Stimulated activated CD8-positive, alpha-beta memory T cell treated with anti-CD3 and anti-CD28 coated beads, Interleukin-4, amount 100 ng/mL, for 4 hours (primary cell): ENCODE measurements at regions not wholly inside any gene's neighbourhood (a gene's known extent, or its start where the extent isn't known, plus 50 kb on each side); places are given as distances from the start of the nearest gene placed in this dataset.
"Not testable (repeated sequence)": the region's sequence is repeated elsewhere in the genome, so short reads cannot be mapped to it uniquely, and the experiment has no call there.

Experiments used
- DNase-seq, 2 donors: peaks; one replicate each; pipeline ENCODE4 v3.0.0-alpha.2; 2020; ENCODE audit warnings: low read depth in 2 of 2, low spot score in 1 of 2

DNA sequence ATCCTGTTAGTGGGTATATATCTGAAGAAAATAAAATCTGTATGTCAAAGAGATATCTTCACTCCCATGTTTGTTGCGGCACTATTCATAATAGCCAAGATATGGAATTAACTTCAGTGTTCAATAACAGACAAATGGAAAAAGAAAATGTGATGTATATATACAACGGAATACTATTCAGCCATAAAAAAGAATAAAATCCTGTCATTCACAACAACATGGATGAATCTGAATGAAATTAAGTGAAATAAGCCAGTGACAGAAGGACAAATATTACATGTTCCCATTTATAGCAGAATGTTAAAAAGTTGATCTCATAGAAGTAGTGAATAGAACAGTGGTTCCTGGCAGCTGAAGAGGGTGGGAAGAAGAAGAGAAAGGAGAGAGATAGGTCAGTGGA lies 239.1 kb upstream of the RUNX1 start:
- DNase-seq = no peak

DNA sequence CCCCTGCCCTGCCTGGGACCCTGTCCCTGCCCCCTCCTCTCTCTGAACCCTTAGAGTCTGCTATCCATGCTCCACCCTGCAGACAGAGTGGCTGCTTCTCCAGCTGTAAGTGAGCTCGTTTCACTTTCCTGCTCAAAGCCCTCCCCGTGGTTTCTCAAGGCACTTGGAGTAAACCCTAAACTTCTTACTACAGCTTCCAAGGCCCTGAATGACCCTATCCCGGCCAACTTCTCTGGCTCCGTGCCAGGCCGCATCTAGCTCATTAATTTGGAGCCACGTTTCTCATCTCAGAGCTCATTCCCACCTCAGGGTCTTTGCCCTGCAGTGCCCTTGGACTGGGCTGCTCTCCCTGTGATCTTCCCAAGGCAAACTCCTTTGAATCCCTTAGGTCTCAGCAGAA lies 235.1 kb upstream of the RUNX1 start:
- DNase-seq = no peak

DNA sequence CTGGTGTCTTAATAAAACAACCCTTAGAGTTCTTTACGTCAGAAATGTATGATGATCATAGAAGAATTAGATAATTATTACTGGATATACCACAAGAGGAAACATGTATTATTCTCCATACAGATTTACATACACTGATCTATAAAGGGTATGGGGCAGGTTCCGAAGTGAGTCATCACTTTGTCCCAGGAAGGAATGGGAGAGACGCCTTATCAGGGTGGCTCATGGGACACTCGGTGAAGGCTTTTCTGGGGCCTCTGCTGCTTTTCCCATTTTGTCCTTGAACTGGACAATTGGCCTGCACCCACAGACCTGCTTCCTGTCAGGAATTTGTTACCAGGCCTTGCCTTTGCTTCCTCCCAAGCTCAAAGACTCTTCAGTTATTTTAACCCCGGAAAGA lies 233.8 kb upstream of the RUNX1 start:
- no peak for DNase-seq

DNA sequence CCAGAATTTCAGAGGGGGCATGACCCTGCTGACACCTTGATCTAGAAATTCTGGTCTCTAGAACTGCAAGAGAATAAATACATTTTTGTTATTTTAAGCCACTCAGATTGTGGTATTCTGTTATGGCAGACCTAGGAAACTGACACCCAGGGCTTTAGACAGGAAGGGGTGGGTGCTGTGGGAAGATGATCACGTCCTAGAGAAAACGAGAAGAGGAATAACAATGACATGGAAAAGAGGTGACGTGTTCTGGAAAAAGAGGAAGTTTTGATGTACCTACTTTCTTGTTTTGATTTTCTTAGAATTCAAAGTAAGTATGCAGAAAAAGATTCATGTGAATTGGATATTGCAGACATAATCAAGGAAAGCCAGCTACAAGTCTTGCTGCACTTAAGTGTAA lies 232.9 kb upstream of the RUNX1 start:
- no peak for DNase-seq

DNA sequence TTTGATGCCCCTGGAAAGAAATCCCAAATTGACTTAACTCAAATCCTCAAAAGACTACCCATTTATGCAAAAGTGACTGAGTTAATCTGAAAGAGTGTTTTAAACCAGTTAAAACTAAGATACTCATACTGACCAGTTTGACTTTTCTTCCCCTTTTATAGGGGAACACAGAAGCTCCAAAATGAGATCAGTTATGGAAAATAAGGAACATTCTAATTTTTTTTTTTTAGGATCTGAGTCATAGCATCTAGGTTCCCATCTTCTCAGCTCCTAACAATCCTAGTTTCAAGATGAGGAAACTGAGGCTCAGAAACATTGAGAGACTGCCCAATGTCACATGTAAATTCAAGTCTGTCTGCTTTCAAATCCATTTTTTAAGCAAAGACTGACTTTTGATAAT lies 231.1 kb upstream of the RUNX1 start:
- DNase-seq = no peak

DNA sequence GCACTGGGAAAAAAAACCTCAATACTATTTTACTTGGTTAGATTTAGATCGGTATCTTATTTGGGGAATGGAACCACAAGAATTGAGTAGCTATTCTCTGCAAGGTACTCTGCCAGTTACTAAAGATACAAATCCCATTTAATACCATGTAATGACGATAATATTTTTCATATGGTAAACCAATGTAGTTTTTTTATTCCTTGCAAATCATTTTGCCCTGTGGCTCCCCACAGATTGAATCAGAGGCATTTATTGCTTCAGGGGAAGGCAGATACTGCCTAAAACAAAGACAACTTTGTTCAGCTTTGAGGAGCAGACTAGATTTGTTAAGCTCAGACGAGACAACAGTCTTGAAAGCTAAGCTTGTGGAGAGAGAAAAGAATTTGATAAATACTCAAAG lies 226.7 kb upstream of the RUNX1 start:
- no peak for DNase-seq

DNA sequence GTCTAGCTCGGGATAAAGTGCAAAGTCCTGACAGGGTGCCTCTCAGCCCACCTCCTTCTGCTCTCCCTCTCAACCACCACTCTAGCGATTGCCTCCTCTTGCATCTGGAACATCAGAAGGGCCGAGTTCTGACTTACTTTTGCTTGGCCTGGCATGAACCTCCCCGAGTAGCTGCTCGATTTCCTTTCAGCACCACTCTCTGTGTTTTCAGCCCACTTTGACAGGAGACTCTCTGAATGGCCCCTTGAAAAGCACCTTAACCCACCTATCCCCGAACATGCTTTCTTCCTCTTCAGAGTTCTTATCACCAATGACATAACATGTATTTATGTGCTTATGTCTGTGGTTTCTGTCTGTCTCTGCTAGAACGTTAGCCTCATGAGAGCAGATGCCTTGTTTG lies 225.8 kb upstream of the RUNX1 start:
- DNase-seq = no peak

DNA sequence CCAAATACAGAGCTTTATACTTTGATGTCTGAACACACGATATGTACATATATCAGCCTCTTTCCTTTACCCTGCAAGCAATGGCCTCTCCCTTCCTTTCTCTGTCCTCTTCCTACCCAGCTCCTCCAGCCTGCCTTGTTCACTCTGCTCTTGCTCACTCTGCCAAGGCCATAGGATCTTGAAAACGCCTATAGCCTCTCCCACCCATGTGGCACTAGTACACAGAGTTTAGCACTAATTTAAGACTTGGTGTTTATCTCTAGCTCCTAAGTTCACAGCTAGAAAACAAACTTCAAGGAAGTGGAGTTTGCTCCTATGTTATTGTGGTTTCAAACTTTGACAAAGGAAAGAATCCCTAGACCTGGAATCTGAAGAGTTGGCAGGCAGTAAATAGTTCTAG lies 225.0 kb upstream of the RUNX1 start:
- DNase-seq = no peak

DNA sequence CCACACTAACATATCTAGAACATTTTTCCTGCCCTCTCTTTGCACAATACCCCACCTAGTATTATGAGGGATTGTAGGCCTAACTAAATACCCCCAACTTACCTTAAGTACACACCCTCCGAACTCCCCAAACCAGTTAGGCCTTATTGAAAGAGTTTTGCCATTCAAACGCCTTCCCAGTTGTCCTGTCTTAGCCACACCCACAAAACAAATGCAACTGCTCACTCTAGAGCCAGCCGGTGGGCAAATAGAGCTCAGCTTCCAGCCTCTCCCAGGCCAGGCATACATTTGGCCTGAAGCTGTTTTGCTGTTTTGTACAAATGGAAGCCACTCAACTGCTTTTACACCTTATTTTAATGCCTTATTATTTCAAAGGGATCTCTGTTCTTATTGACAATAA lies 224.2 kb upstream of the RUNX1 start:
- no peak for DNase-seq

DNA sequence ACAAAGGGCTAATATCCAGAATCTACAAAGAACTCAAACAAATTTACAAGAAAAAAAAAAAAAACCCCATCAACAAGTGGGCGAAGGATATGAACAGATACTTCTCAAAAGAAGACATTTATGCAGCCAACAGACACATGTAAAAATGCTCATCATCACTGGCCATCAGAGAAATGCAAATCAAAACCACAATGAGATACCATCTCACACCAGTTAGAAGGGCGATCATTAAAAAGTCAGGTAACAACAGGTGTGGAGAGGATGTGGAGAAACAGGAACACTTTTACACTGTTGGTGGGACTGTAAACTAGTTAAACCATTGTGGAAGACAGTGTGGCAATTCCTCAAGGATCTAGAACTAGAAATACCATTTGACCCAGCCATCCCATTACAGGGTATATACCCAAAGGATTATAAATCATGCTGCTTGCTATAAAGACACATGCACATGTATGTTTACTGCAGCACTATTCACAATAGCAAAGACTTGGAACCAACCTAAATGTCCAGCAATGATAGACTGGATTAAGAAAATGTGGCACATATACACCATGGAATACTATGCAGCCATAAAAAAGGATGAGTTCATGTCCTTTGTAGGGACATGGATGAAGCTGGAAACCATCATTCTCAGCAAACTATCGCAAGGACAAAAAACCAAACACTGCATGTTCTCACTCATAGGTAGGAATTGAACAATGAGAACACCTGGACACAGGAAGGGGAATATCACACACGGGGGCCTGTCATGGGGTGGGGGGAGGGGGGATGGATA lies 222.4 kb upstream of the RUNX1 start:
- not testable (repeated sequence) for DNase-seq

DNA sequence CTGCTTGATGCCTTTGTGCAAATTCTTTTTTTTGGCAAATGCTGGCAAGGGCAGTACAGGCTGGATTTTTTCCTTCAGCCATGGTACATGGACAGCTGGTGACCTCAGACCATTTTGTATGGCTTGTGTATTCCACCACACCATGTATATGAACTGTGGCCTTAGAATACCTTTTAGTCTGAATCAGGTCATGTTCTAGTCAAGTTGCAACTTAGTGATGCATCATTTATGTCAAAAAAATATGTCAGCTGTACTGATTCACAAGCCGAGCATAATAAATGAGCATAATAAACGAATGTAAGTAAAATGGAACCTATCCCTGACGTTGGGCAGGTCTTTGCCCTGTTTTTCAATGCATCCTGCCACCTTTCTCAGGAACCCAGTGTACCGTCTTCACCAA lies 219.7 kb upstream of the RUNX1 start:
- no peak for DNase-seq

DNA sequence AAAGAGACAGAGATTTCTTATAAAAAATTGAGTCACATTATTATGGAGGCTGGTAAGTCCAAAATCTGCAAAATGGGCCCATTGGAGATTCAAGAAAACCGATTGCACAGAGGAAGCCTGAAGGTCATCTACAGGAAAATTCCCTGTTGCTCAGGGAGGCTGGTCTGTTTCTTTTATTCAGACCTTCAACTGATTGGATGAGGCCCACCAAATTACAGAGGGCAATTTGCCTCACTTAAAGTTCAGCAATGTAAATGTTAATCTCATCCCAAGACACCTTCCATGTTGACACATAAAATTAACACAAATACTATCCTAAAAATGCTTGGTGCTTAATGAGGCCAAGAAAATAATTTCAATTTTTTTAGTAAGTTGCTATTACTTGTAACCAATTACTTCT lies 219.2 kb upstream of the RUNX1 start:
- no peak for DNase-seq

DNA sequence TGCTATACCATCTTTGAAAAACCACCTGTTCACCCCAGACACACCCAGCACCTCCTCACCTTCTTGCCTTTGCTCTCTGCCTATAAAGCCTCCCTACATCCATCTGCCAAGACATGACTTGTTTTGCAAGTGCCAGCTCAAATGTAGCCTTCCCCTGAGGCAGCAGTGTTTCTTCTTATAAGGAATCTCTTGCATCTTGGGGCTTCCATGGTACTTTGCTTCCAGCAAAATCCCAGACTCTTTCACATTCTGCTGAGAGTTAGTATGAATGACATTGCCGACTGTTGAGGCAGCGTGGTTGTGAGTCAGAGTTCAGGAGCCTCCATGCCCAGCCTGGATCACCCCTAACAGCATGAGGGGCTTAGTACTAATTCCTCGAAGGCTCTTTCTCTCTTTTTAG lies 217.4 kb upstream of the RUNX1 start:
- no peak for DNase-seq

DNA sequence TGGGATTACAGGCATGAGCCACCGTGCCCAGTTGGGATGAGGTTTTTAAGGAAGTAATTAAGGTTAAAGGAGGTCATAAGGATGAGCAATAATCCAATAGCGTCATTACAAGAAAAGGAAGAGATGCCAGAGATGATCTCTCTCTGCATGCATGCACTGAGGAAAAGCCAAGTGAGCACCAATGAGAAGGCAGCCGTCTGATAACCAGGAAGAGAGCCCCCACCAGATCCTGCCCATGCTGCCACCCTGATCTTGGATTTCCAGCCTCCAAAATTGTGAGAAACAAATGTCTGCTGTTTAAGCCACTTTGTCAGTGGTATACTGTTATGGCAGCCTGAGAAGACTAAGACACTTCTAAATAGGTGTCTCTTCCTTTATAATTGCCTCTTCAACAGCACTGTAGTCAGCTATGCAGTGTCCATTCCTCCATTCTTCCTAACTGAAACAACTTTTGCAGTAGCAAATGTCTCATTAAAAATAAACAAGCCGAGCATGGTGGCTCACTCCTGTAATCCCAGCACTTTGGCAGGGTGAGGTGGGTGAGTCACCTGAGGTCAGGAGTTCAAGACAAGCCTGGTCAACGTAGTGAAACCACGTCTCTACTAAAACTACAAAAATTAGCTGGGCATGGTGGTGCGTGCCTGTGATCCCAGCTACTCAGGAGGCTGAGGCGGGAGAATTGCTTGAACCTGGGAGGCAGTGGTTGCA lies 216.2 kb upstream of the RUNX1 start:
- DNase-seq = no peak

DNA sequence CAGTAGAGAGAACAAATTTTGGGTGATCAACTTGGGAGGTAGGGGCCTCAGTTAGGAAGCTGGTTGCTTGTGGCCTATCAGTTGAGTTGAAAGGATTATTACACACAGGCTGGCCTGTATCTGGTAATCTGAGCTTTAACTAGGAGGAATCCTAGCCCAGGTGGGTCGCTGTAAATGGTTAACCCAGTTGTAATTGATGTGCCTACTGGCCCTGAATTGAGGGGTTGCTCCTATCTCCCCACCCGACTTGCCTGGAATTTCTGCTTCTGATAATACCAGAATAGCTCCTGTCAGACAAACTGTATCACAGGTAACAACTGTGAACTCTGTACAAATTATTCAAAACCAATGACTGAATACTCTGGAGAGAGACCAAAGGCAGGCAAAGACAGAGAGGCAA lies 210.4 kb upstream of the RUNX1 start:
- no peak for DNase-seq

DNA sequence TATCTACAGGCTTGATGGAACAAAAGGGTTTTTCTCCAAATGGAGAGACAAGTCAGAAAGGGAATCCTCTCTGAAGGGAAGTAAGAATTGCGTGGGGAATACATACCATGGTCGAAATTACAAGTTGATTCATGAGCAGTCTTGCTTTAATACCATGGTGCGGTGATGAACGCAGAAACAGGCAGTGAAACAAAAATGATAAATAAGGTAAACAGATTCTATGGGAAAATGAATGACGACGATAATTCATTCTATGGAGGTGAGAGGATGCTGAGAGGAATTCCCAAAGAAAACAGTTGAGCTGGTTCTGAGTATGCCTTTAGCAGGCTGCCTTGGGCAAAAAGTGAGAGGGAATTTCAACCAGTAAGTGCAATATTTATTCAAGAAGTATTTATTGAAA lies 209.4 kb upstream of the RUNX1 start:
- DNase-seq = no peak

DNA sequence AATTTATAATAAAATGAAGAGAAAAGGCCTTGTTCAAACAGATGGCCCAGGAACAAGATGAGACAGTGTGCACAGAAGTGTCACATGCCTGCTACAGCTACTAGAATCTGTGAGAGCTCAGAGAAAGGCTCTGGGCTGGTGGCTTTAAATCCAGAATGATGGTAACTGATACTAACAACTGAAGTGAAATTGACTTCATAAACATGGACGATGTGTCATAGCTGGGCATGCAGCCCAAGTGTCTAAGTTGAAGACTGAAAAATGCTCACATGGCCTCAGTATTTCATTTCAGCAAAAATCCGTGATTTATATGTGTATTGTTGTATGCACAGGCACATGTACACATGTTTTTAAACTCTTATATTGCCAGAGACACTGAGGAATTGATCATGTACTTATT lies 208.3 kb upstream of the RUNX1 start:
- DNase-seq = no peak

DNA sequence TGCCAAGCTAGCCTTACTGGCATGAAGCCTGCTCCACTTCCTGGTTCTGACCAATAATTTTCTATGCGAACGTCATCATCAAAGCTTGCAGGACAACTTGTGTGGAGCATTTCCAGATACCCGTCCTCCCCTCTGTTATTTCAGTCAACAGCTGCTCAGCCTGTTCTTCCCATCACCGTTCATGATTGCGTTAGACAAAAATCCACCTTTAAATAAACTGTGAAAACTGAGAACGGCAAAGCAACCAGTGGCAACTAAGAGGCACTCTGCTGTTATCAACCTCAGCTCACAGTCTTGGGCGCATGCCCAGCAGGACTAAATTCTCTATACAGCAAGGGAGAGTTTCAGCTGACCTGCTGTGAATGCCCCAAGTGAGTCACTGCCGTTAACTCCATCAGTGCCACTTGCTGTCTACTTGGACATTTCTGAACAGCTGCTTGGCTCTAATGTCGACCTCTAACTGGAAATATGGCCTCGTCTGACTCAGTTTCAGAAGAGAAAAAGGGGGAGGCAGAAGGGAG lies 207.4 kb upstream of the RUNX1 start:
- DNase-seq = no peak

DNA sequence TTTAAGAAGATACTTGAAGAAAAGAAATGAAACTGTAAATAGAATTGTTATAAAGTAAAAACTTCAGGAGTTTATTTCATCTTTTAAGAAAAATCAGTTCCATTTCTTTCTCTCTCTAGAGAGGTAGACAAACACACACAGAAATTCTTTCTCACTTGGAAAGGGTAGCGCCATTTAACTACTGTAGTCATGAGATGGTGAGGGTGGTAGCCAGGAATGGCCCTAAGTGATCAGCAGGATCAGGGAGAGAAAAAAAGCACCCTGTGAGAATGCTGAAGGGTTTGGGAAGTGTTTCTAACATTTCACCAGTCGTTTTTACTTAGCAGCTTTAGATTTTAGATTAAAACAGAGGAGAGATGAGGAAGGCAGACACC lies 205.7 kb upstream of the RUNX1 start:
- no peak for DNase-seq

DNA sequence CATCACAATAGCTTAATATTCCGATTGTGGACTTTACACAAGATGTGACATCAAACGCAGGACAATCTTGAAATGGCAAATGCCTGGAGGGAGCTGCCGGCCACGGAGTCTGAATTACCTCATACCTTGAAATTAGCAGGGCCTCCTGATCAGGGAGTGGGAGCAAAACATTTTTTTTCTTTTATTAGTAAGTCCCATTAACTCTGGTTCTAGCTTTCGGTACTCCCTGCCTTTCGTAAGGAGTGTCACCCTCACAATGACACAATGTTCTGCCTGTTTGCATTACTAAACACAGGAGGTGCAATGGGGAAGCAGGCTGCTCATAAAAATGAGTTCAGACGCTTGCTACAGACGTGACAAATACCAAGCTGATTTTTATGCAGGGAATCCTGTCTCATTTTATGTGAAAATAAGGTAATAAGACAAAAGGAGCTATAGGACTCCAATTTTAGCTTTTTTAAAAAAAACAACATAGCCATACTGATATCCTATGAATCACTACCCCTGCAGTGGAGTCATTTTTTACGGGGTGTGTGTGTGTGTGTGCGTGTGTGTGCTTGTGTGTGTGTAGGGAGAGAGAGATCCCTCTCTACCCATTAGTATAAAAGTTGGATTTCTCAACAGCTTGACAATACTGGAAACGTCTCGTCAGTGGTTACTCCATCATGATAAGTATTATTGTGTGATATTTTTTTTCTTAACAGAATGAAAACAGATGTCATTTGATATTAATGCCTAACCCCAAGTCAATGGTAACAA lies 205.1 kb upstream of the RUNX1 start:
- DNase-seq = no peak

DNA sequence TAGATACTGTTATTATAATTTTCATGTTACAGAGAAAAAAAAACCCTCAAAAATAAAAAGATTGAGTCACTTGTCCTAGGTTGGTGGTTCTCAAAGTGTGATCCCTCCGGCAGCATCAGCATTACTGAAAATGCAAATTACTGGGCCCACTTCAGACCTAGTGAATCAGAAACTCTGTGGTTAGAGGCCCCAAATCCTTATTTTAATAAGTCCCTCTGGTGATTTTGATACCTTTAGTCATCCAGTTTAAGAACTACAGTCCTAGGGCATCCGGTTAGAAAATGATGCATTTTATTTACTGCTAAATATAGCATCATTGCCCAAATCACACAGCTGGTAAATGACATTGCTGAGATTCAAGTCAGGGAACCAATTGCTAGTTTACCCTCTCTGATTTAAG lies 203.7 kb upstream of the RUNX1 start:
- no peak for DNase-seq

DNA sequence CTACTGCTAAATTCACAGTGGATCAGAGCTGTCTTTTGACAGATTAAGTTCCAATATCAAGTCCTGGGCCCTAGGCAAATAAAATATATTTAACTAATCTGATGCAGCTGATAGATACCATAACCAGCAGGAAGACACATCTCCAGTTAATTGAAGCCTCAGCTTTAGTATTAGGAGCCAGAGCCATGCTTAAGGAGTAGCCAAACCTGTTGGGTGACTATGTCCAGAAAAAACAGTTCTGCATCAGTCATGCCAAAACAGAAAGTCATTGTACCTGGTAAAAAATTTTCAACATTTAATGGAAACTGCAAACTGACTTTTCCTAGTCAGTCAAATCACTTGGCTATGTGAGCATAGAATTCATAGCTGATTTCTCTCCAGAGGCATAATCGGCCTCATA lies 200.5 kb upstream of the RUNX1 start:
- DNase-seq = no peak
